ENCODE measurements at regions not wholly inside any gene's neighbourhood (a gene's known extent, or its start where the extent isn't known, plus 50 kb on each side); places are given as distances from the start of the nearest gene placed in this dataset.

GRCh38 chr2:107308835-107309234 lies 422.9 kb upstream of the ST6GAL2 start:
- Histone ChIP-seq H3K9me3 (no peaks in the 10 kb centered on the region), H3K4me3 (no peak overlapping the region), H3K27me3 (no peaks in the 10 kb centered on the region), H3K4me1 (peaks cover 0 to 12% of the 10 kb centered on the region in 2 donors), H3K27ac (peak overlapping the region; percentile 21 to 64), H3K36me3 (no peaks in the 10 kb centered on the region)
- no peak for TF ChIP-seq CTCF (IDR thresholded peaks at IDR 0.05)
- intact Hi-C loops (cut with DNase I): loop anchor here (5.0 kb wide), 1 partner anchor 103 kb away; no protein-coding TSS in a partner anchor
- no peak for DNase-seq (ENCODE audit: low spot score in 2 of 2)

- TF ChIP-seq CTCF (IDR thresholded peaks at IDR 0.05): no peak
Observed at GRCh38 chr2:107312240-107312639, 426.3 kb upstream of the ST6GAL2 start.

GRCh38 chr2:107313316-107313715 lies 427.3 kb upstream of the ST6GAL2 start:
- peaks cover 0 to 6% of the 10 kb centered on the region in 2 donors for H3K4me1 ChIP-seq
- no peak for DNase-seq (ENCODE audit: low spot score in 2 of 2)
- H3K27ac ChIP-seq: no peak overlapping the region
- H3K27me3 ChIP-seq: no peaks in the 10 kb centered on the region
- no peaks in the 10 kb centered on the region for H3K9me3 ChIP-seq
- no peaks in the 10 kb centered on the region for H3K36me3 ChIP-seq
- intact Hi-C loops (cut with DNase I): loop anchor here (10.0 kb wide), 1 partner anchor 319 kb away; no protein-coding TSS in a partner anchor
- no peak for TF ChIP-seq CTCF (IDR thresholded peaks at IDR 0.05)
- H3K4me3 ChIP-seq: no peak overlapping the region

More at GRCh38 chr2:107312240-107312639, 426.3 kb upstream of the ST6GAL2 start:
- no peak for DNase-seq (ENCODE audit: low spot score in 2 of 2)
- no peaks in the 10 kb centered on the region for H3K36me3 ChIP-seq
- H3K4me1 ChIP-seq: peaks cover 0 to 10% of the 10 kb centered on the region in 2 donors
- H3K4me3 ChIP-seq: no peak overlapping the region
- no peaks in the 10 kb centered on the region for H3K9me3 ChIP-seq
- H3K27me3 ChIP-seq: no peaks in the 10 kb centered on the region
- H3K27ac ChIP-seq: no peak overlapping the region
- intact Hi-C loops (cut with DNase I): loop anchor here (10.0 kb wide), 1 partner anchor 317 kb away; no protein-coding TSS in a partner anchor

- H3K36me3 ChIP-seq: no peaks in the 10 kb centered on the region
- intact Hi-C loops (cut with DNase I): no loop called here
- no peaks in the 10 kb centered on the region for H3K9me3 ChIP-seq
- DNase-seq (ENCODE audit: low spot score in 2 of 2): no peak
- H3K4me3 ChIP-seq: no peak overlapping the region
- no peak overlapping the region for H3K27ac ChIP-seq
- TF ChIP-seq CTCF (IDR thresholded peaks at IDR 0.05): no peak
- H3K4me1 ChIP-seq: peaks cover 0 to 11% of the 10 kb centered on the region in 2 donors
- H3K27me3 ChIP-seq: no peaks in the 10 kb centered on the region
Observed at GRCh38 chr2:107320881-107321280, 434.9 kb upstream of the ST6GAL2 start.

GRCh38 chr2:107322416-107322815 lies 436.4 kb upstream of the ST6GAL2 start:
- H3K4me3 ChIP-seq: no peak overlapping the region
- TF ChIP-seq CTCF (IDR thresholded peaks at IDR 0.05): no peak
- peaks cover 0 to under 1% of the 10 kb centered on the region in 2 donors for H3K9me3 ChIP-seq
- no peaks in the 10 kb centered on the region for H3K27me3 ChIP-seq
- intact Hi-C loops (cut with DNase I): no loop called here
- no peak for DNase-seq (ENCODE audit: low spot score in 2 of 2)
- H3K36me3 ChIP-seq: no peaks in the 10 kb centered on the region
- H3K4me1 ChIP-seq: peaks cover 0 to 15% of the 10 kb centered on the region in 2 donors
- H3K27ac ChIP-seq: no peak overlapping the region
